ENCODE measurements at regions not wholly inside any gene's neighbourhood (a gene's known extent, or its start where the extent isn't known, plus 50 kb on each side); places are given as distances from the start of the nearest gene placed in this dataset.

DNA sequence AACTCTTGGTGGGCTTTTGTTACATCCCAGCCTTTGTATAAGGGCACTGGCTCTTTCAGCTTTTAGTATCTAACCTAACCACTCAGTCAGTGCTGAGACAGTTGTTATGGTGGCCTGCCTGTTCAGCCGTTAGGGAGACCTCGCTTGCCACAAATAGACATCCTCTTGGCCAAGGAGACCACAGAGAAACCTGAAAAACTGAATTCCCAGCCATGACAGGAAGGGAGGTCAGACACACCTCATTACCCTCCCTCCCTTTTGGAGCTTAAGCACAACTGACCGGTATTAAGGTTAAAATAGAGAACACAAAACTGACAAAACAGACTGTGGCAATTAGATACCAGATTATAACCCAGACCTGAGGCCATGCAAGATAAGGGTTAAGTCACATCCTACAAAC, 1639.3 kb downstream of the RPA4 start:
- H3K27ac ChIP-seq, result no peak overlapping the region
- TF ChIP-seq, protein P1, sequence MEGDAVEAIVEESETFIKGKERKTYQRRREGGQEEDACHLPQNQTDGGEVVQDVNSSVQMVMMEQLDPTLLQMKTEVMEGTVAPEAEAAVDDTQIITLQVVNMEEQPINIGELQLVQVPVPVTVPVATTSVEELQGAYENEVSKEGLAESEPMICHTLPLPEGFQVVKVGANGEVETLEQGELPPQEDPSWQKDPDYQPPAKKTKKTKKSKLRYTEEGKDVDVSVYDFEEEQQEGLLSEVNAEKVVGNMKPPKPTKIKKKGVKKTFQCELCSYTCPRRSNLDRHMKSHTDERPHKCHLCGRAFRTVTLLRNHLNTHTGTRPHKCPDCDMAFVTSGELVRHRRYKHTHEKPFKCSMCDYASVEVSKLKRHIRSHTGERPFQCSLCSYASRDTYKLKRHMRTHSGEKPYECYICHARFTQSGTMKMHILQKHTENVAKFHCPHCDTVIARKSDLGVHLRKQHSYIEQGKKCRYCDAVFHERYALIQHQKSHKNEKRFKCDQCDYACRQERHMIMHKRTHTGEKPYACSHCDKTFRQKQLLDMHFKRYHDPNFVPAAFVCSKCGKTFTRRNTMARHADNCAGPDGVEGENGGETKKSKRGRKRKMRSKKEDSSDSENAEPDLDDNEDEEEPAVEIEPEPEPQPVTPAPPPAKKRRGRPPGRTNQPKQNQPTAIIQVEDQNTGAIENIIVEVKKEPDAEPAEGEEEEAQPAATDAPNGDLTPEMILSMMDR (conservative IDR thresholded peaks at IDR 0.05), result no peak
- no peak for TF ChIP-seq ZFX (IDR thresholded peaks at IDR 0.05)

DNA sequence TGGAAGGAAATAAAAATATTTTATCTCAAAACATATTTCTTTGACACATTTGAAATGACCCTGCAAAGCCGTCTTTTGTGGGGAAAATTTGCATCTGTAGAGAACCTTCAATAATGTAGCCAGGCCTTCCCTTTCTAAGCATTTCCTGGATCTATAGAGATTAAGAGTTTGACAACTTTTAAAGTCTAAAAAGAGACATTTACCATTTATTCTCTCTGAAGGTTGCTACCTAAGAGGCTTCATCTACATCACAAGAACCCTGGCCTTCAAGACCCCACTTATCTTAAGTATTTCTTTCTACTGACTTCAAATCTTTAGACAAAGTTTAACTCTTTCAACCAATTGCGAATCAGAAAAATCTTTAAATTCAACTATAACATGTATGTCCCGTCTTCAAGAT, 1639.8 kb downstream of the RPA4 start:
- H3K27ac ChIP-seq, result no peak overlapping the region
- TF ChIP-seq ZFX (IDR thresholded peaks at IDR 0.05), result no peak
- TF ChIP-seq, protein P1 (conservative IDR thresholded peaks at IDR 0.05), result no peak

DNA sequence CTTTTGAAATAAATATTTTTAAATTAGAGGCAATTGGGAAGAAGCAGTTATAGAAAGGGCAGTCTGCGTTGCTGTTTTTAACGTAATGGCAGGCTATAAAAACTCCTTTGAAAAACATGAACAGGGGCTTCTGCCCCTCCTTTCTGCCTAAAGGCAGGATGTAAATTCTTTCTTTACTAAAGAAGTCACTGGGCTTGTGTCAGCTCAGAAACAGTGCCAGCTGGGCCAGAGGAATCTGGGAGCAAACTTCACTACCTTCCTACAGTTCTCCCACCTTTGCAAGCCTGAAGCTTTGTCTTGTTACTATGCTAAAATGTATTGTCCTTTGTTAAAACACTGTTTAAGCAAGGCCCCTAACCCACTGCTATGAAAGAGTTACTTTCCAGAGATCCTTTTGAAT, 1664.8 kb downstream of the RPA4 start:
- TF ChIP-seq, protein P1 (conservative IDR thresholded peaks at IDR 0.05), result no peak
- TF ChIP-seq ZFX (IDR thresholded peaks at IDR 0.05), result no peak
- H3K27ac ChIP-seq, result no peak overlapping the region

DNA sequence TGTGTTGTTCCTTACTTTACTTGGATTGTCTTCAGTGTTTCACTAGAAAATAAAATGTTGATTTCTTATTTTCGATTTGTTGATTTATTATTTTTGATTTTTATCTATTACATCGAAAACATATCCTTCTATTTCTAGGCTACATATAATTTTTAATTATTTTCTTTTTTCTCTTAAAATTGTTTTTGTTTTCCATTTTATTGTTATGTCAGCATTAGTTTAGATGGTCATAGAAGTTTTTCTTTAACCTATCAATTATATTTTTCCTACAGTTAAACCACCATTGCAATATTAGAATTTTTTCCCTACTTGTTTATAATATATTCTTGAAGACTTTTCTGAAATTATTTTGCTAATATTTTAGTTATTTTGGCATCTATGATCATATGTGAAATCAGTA, 1685.1 kb downstream of the RPA4 start:
- TF ChIP-seq ZFX (IDR thresholded peaks at IDR 0.05), result no peak
- TF ChIP-seq, protein P1 (conservative IDR thresholded peaks at IDR 0.05), result no peak
- no peak overlapping the region for H3K27ac ChIP-seq

DNA sequence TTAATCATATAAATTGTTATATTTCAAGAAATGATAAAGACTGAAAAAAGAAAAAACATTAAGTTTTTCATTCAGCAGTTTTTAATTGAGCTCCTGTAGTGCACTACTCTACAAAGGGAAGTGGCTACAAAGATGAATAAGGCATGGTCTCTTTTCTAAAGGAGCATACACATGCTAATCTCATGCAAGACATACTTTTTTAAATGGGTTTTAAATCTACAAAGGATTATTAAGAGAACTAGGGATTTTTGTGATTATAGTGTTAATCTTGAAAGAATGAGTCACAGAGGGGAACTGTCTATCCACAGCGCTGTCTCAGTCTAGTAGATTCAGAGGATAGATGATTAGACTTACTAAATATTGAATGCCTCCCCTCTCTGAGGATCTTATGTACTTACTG, 1722.2 kb downstream of the RPA4 start:
- no peak for TF ChIP-seq ZFX (IDR thresholded peaks at IDR 0.05)
- TF ChIP-seq, protein P1 (conservative IDR thresholded peaks at IDR 0.05), result no peak
- H3K27ac ChIP-seq, result no peak overlapping the region

DNA sequence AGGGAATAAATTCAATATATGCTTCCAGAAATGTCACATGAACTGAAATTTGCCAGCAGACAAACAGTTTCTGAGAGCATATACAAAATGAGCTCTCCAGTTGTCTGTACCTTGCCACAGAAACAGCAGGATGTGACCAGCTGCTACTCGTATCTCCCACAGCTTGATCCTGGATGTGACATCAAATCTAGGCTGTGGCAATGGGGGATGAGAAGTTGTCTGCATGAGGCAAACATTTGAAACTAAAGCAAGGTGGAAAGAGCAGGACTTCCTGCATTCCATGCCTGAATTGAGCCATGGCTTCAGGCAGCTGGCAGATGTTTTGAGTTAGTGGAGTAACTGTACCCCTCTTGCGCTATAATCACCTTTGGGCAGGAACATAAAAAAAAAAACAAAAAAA, 1724.0 kb downstream of the RPA4 start:
- no peak for TF ChIP-seq ZFX (IDR thresholded peaks at IDR 0.05)
- TF ChIP-seq, protein P1 (conservative IDR thresholded peaks at IDR 0.05), result no peak
- H3K27ac ChIP-seq, result no peak overlapping the region

DNA sequence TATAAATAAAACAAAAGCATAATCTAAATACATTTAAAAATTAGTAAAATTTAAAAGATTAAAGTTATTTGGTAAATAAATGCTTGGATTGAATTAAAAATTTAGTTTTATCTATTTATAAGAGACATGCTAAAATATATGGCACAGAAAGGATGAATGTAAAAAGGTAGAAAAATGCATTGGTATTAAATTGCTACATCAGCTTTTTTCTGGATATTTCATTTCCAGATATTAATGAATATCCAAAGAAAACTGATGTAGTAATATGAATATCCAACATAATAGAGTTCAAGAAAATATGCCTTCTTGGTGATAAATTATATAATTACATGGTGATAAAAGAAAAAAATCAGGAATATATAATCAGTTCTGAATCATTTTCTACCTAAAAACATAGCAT, 1743.9 kb downstream of the RPA4 start:
- TF ChIP-seq ZFX (IDR thresholded peaks at IDR 0.05), result no peak
- TF ChIP-seq, protein P1 (conservative IDR thresholded peaks at IDR 0.05), result no peak
- H3K27ac ChIP-seq, result no peak overlapping the region
